SK-N-SH treated with all-trans-retinoic acid at 6 μM for 48 hours (cell line): ENCODE measurements at regions not wholly inside any gene's neighbourhood (a gene's known extent, or its start where the extent isn't known, plus 50 kb on each side); places are given as distances from the start of the nearest gene placed in this dataset.

Experiments
- GLIS3 ChIP-seq: fragments of 250-450 bp; sonication (Bioruptor Pico); IDR thresholded peaks from 2 replicates; pipeline ENCODE4 v1.5.0; 2020; ENCODE audit warnings: mild to moderate bottlenecking, moderate library complexity
- OSR1 ChIP-seq: fragments of 250-450 bp; sonication (Bioruptor Pico); IDR thresholded peaks from 2 replicates; pipeline ENCODE4 v1.8.0; 2022; ENCODE audit warnings: moderate library complexity, mild to moderate bottlenecking, inconsistent platforms
- TF ChIP-seq, protein P1 (sequence below): fragments of 250-450 bp; sonication (Bioruptor Pico); IDR thresholded peaks from 2 replicates; pipeline ENCODE4 v1.5.1; 2021; ENCODE audit warnings: mild to moderate bottlenecking, moderate library complexity

DNA sequence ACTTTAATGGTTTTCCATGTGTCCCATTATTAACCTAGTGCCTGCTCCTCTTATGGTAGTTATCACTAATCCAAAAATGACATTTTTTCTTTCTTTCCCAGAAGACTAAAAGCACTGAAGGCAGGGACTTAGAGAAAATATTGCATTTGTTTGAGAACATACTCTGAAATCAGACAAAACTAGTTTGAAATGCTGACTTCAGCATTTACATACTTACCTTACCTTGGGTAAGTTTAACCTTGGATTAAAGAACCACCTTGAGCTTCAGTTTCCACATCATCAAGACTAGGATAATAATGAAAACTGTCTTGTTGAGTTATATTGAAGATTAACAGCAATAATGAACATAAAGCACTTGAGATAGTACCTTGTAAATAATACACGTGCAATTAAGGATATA is 413.0 kb downstream of the SOX2 start:
- TF ChIP-seq GLIS3 (CRISPR knock-in tag) (no peak), OSR1 (CRISPR knock-in tag) (no peak)
- TF ChIP-seq, protein P1, sequence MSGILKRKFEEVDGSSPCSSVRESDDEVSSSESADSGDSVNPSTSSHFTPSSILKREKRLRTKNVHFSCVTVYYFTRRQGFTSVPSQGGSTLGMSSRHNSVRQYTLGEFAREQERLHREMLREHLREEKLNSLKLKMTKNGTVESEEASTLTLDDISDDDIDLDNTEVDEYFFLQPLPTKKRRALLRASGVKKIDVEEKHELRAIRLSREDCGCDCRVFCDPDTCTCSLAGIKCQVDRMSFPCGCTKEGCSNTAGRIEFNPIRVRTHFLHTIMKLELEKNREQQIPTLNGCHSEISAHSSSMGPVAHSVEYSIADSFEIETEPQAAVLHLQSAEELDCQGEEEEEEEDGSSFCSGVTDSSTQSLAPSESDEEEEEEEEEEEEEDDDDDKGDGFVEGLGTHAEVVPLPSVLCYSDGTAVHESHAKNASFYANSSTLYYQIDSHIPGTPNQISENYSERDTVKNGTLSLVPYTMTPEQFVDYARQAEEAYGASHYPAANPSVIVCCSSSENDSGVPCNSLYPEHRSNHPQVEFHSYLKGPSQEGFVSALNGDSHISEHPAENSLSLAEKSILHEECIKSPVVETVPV (CRISPR knock-in tag), result no peak
